Osteoblast (primary cell): ENCODE measurements at regions not wholly inside any gene's neighbourhood (a gene's known extent, or its start where the extent isn't known, plus 50 kb on each side); places are given as distances from the start of the nearest gene placed in this dataset.

Experiments used
- DNase-seq: peaks from one replicate; pipeline ENCODE4 v3.0.0; 2011; ENCODE audit warnings: low spot score, mixed read lengths; ENCODE audit not compliant: insufficient read length; ENCODE audit errors: missing footprints
- H2AFZ ChIP-seq: 2 replicates; pipeline ENCODE4 v1.6.0; 2011; ENCODE audit warnings: mild to moderate bottlenecking, low read length
- H3K27ac ChIP-seq: 2 replicates; pipeline ENCODE4 v1.5.1; 2011; ENCODE audit warnings: mild to moderate bottlenecking, low read depth, low read length, moderate library complexity
- H3K27me3 ChIP-seq: 2 replicates; pipeline ENCODE4 v1.6.0; 2012; ENCODE audit warnings: mild to moderate bottlenecking, control low read depth, inconsistent platforms, low read length, moderate library complexity; ENCODE audit not compliant: insufficient read depth
- H3K36me3 ChIP-seq: 2 replicates; pipeline ENCODE4 v1.5.1; 2011; ENCODE audit warnings: mild to moderate bottlenecking, low read length, control low read depth, moderate library complexity; ENCODE audit not compliant: insufficient read depth
- H3K4me1 ChIP-seq: 2 replicates; pipeline ENCODE4 v1.5.1; 2011; ENCODE audit warnings: mild to moderate bottlenecking, low read length, control low read depth, moderate library complexity; ENCODE audit not compliant: insufficient read depth
- H3K4me2 ChIP-seq: 2 replicates; pipeline ENCODE4 v1.6.0; 2011; ENCODE audit warnings: mild to moderate bottlenecking, low read length; ENCODE audit not compliant: insufficient read depth
- H3K4me3 ChIP-seq: fragments of 200-600 bp; sonication (generic); 3 replicates; pipeline ENCODE4 v1.5.1; 2012; ENCODE audit warnings: mild to moderate bottlenecking, low read length, inconsistent platforms; ENCODE audit not compliant: insufficient read depth
- H3K79me2 ChIP-seq: 2 replicates; pipeline ENCODE4 v1.6.0; 2012; ENCODE audit warnings: mild to moderate bottlenecking, low read length, control low read depth, inconsistent platforms; ENCODE audit not compliant: insufficient read depth
- H3K9me3 ChIP-seq: 2 replicates; pipeline ENCODE4 v1.5.1; 2011; ENCODE audit warnings: low read depth, low read length, control low read depth
- H4K20me1 ChIP-seq: 2 replicates; pipeline ENCODE4 v1.6.0; 2012; ENCODE audit warnings: mild to moderate bottlenecking, low read length, control low read depth; ENCODE audit not compliant: insufficient read depth
- TF ChIP-seq, protein P1 (sequence below): IDR thresholded peaks from 2 replicates; pipeline ENCODE4 v1.5.1; 2011; ENCODE audit warnings: mild to moderate bottlenecking, low read depth, low read length, moderate library complexity; ENCODE audit errors: extremely low read depth

GRCh38 chr1:69292833-69293232 is 274.9 kb upstream of the LRRC7 start:
- Histone ChIP-seq H4K20me1 (no peaks in the 10 kb centered on the region), H3K27ac (no peak overlapping the region), H3K4me1 (no peaks in the 10 kb centered on the region), H3K36me3 (no peaks in the 10 kb centered on the region), H3K27me3 (no peaks in the 10 kb centered on the region), H3K79me2 (no peaks in the 10 kb centered on the region), H3K4me2 (no peak overlapping the region), H2AFZ (no peak overlapping the region), H3K9me3 (no peaks in the 10 kb centered on the region), H3K4me3 (no peak overlapping the region)
- DNase-seq, result no peak
- TF ChIP-seq, protein P1, sequence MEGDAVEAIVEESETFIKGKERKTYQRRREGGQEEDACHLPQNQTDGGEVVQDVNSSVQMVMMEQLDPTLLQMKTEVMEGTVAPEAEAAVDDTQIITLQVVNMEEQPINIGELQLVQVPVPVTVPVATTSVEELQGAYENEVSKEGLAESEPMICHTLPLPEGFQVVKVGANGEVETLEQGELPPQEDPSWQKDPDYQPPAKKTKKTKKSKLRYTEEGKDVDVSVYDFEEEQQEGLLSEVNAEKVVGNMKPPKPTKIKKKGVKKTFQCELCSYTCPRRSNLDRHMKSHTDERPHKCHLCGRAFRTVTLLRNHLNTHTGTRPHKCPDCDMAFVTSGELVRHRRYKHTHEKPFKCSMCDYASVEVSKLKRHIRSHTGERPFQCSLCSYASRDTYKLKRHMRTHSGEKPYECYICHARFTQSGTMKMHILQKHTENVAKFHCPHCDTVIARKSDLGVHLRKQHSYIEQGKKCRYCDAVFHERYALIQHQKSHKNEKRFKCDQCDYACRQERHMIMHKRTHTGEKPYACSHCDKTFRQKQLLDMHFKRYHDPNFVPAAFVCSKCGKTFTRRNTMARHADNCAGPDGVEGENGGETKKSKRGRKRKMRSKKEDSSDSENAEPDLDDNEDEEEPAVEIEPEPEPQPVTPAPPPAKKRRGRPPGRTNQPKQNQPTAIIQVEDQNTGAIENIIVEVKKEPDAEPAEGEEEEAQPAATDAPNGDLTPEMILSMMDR, result no peak

GRCh38 chr1:69294171-69294570 is 273.6 kb upstream of the LRRC7 start:
- no peak overlapping the region for H3K4me3 ChIP-seq
- H4K20me1 ChIP-seq, result no peaks in the 10 kb centered on the region
- no peaks in the 10 kb centered on the region for H3K4me1 ChIP-seq
- TF ChIP-seq, protein P1, result no peak
- no peak overlapping the region for H2AFZ ChIP-seq
- H3K9me3 ChIP-seq, result no peaks in the 10 kb centered on the region
- H3K4me2 ChIP-seq, result no peak overlapping the region
- no peak overlapping the region for H3K27ac ChIP-seq
- no peaks in the 10 kb centered on the region for H3K27me3 ChIP-seq
- H3K36me3 ChIP-seq, result no peaks in the 10 kb centered on the region
- DNase-seq, result no peak
- H3K79me2 ChIP-seq, result no peaks in the 10 kb centered on the region

DNA sequence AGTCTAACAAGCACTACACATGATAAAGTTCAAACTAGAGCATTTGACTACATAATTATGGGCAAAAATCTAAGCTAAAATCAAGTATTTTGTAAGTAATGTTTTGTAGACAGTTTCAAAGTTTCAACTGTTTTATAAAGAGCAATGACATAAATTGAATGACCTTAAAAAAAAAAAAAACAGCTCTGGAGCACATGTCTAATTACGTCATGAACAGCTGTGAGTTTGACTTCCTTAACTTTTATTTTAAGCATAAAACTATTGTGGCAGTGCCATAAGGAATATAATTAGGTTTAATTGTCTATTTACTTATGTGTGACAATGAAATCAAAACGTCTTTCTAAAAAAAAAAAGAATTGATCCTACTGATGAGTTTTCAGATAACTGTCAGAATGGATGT is 272.5 kb upstream of the LRRC7 start:
- Histone ChIP-seq H3K9me3 (no peaks in the 10 kb centered on the region), H3K79me2 (no peaks in the 10 kb centered on the region), H3K36me3 (no peaks in the 10 kb centered on the region), H3K27ac (no peak overlapping the region), H3K27me3 (no peaks in the 10 kb centered on the region), H3K4me3 (no peak overlapping the region), H3K4me1 (no peaks in the 10 kb centered on the region), H4K20me1 (no peaks in the 10 kb centered on the region), H3K4me2 (no peak overlapping the region), H2AFZ (no peak overlapping the region)
- no peak for DNase-seq
- TF ChIP-seq, protein P1, result no peak

GRCh38 chr1:69305621-69306020 is 262.1 kb upstream of the LRRC7 start:
- no peak for DNase-seq

More at GRCh38 chr1:69305621-69306020, 262.1 kb upstream of the LRRC7 start:
- H3K27me3 ChIP-seq, result no peaks in the 10 kb centered on the region
- TF ChIP-seq, protein P1, result no peak
- H3K27ac ChIP-seq, result no peak overlapping the region
- no peaks in the 10 kb centered on the region for H3K36me3 ChIP-seq
- H3K79me2 ChIP-seq, result no peaks in the 10 kb centered on the region
- H3K9me3 ChIP-seq, result no peaks in the 10 kb centered on the region
- H3K4me1 ChIP-seq, result no peaks in the 10 kb centered on the region
- no peaks in the 10 kb centered on the region for H4K20me1 ChIP-seq
- no peak overlapping the region for H3K4me3 ChIP-seq
- H2AFZ ChIP-seq, result no peak overlapping the region
- H3K4me2 ChIP-seq, result no peak overlapping the region
